ENCODE measurements at regions not wholly inside any gene's neighbourhood (a gene's known extent, or its start where the extent isn't known, plus 50 kb on each side); places are given as distances from the start of the nearest gene placed in this dataset.

- Histone ChIP-seq H3K27ac (ENCODE audit: insufficient read depth in 1 of 2, low read depth in 1 of 2, low read length in 2 of 2, poor library complexity in 1 of 2, severe bottlenecking in 2 of 2) (no peak overlapping the region), H3K27me3 (replicated peaks in 2 of 5; ENCODE audit: control insufficient read depth in 4 of 5, insufficient read depth in 5 of 5, low read length in 4 of 5) (no peaks in the 10 kb centered on the region), H3K36me3 (ENCODE audit: control insufficient read depth in 4 of 4, insufficient read depth in 4 of 4, low read length in 3 of 4) (no peaks in the 10 kb centered on the region), H3K4me3 (ENCODE audit: control insufficient read depth in 1 of 7, extremely low read depth in 1 of 7, insufficient read depth in 4 of 7, low read depth in 2 of 7, low read length in 6 of 7) (no peak overlapping the region), H3K9me3 (ENCODE audit: control extremely low read depth in 1 of 5, control insufficient read depth in 4 of 5, insufficient read depth in 2 of 5, low read depth in 1 of 5, low read length in 4 of 5) (no peaks in the 10 kb centered on the region), H3K4me1 (ENCODE audit: control extremely low read depth in 1 of 4, control insufficient read depth in 4 of 4, insufficient read depth in 4 of 4, low read length in 3 of 4) (no peaks in the 10 kb centered on the region)
- CTCF ChIA-PET = no interaction called here
- no peak for DNase-seq
- POLR2A ChIA-PET = no interaction called here
- 94% methylated on average over 2 of the region's 3 CpGs for WGBS (ENCODE audit: insufficient coverage)
Observed at GRCh38 chr5:153094333-153094732, 396.1 kb upstream of the GRIA1 start.

DNA sequence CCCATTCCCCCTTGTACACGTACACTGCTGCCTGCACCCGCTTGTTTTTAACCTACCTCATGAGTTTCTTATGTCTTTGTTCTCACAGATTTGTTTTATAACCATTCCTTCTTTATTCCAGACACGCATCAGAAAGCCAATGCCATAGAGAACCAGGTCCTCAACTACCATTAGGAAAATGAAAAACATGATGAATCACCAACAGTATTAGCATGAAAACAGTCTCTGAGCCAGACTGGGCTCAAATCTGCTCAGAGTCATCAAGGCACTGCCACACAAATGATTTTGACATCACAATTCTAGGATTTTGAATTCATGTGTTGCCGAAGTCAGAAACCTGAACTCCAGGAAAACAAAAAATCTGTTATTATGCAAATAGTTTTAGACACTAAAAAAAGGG lies 394.1 kb upstream of the GRIA1 start:
- Histone ChIP-seq H3K4me3 (ENCODE audit: control insufficient read depth in 1 of 7, extremely low read depth in 1 of 7, insufficient read depth in 4 of 7, low read depth in 2 of 7, low read length in 6 of 7) (no peak overlapping the region), H3K36me3 (ENCODE audit: control insufficient read depth in 4 of 4, insufficient read depth in 4 of 4, low read length in 3 of 4) (no peaks in the 10 kb centered on the region), H3K4me1 (ENCODE audit: control extremely low read depth in 1 of 4, control insufficient read depth in 4 of 4, insufficient read depth in 4 of 4, low read length in 3 of 4) (no peaks in the 10 kb centered on the region), H3K27ac (ENCODE audit: insufficient read depth in 1 of 2, low read depth in 1 of 2, low read length in 2 of 2, poor library complexity in 1 of 2, severe bottlenecking in 2 of 2) (no peak overlapping the region), H3K9me3 (ENCODE audit: control extremely low read depth in 1 of 5, control insufficient read depth in 4 of 5, insufficient read depth in 2 of 5, low read depth in 1 of 5, low read length in 4 of 5) (no peaks in the 10 kb centered on the region), H3K27me3 (replicated peaks in 2 of 5; ENCODE audit: control insufficient read depth in 4 of 5, insufficient read depth in 5 of 5, low read length in 4 of 5) (no peaks in the 10 kb centered on the region)
- POLR2A ChIA-PET = no interaction called here
- CTCF ChIA-PET = no interaction called here
- WGBS (ENCODE audit: insufficient coverage) = 93% methylated on average over 4 of the region's 4 CpGs
- no peak for DNase-seq

DNA sequence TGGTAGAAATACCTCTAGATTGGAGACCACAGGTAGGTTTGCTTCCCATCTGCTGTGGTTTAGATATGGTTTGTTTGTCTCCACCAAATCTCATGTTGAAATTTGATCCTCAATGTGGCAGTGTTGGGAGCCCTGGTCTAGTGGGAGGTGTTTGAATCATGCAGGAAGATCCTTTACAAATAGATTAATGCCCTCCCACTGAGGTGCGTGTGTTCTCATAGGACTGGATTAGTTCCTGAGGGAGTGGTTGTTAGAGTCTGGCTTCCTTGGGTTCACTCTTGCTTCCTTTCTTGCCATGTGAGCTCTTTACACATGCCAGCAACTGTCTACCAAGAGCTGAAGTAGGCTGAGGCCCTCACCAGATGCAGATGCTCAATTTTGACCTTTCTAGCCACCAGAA lies 391.1 kb upstream of the GRIA1 start:
- Histone ChIP-seq H3K27ac (ENCODE audit: insufficient read depth in 1 of 2, low read depth in 1 of 2, low read length in 2 of 2, poor library complexity in 1 of 2, severe bottlenecking in 2 of 2) (no peak overlapping the region), H3K9me3 (ENCODE audit: control extremely low read depth in 1 of 5, control insufficient read depth in 4 of 5, insufficient read depth in 2 of 5, low read depth in 1 of 5, low read length in 4 of 5) (no peaks in the 10 kb centered on the region), H3K4me3 (ENCODE audit: control insufficient read depth in 1 of 7, extremely low read depth in 1 of 7, insufficient read depth in 4 of 7, low read depth in 2 of 7, low read length in 6 of 7) (no peak overlapping the region), H3K4me1 (ENCODE audit: control extremely low read depth in 1 of 4, control insufficient read depth in 4 of 4, insufficient read depth in 4 of 4, low read length in 3 of 4) (no peaks in the 10 kb centered on the region), H3K36me3 (ENCODE audit: control insufficient read depth in 4 of 4, insufficient read depth in 4 of 4, low read length in 3 of 4) (no peaks in the 10 kb centered on the region), H3K27me3 (replicated peaks in 2 of 5; ENCODE audit: control insufficient read depth in 4 of 5, insufficient read depth in 5 of 5, low read length in 4 of 5) (no peaks in the 10 kb centered on the region)
- CTCF ChIA-PET = no interaction called here
- POLR2A ChIA-PET = no interaction called here
- 67% methylated on average over 1 of the region's 1 CpG for WGBS (ENCODE audit: insufficient coverage)
- DNase-seq = no peak

DNA sequence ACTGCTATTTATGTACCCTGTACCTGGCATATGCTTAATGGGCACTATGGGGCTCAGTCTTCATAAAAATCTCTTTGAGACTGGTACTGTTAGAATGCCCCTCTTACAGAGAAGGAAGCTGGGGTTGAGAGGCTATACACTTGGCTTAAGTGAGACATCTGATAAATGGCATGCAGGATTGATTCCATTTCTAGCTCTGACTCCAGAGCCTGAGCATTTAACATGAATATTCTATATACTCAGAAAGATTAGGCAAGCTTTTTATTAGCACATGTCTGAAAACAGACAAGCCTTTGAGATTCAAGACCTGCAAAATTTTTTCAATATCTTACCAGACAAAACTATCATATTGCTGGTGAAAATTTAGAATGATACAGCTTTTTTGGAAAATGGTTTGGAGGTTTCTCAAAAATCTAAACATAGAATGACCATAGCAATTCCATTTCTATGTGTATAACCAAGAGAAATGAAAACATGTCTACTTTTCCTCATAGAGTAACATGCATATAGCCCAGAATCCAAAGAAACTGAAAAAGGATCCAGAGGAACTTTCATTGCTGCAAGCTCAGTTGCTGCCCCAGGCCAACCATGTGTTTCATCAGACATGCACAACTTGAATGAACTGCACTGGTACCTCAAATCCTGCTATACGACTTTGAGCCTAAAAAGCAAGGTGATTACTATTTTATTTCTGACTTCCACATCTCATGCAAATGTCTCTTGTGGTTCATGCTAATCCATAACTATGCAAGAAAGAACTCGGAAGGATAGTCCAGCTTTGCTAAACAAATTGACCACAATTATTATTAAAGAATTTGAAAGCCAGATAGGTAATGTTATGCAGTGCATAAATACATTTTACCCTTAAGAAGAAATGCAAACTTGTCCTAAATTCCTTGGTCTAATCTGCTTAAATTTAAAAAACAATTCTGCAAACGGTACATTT lies 389.0 kb upstream of the GRIA1 start:
- no peak overlapping the region for H3K27ac ChIP-seq (ENCODE audit: insufficient read depth in 1 of 2, low read depth in 1 of 2, low read length in 2 of 2, poor library complexity in 1 of 2, severe bottlenecking in 2 of 2)
- H3K9me3 ChIP-seq (ENCODE audit: control extremely low read depth in 1 of 5, control insufficient read depth in 4 of 5, insufficient read depth in 2 of 5, low read depth in 1 of 5, low read length in 4 of 5) = no peaks in the 10 kb centered on the region
- 63% methylated on average over 1 of the region's 3 CpGs for WGBS (ENCODE audit: insufficient coverage)
- H3K27me3 ChIP-seq (replicated peaks in 2 of 5; ENCODE audit: control insufficient read depth in 4 of 5, insufficient read depth in 5 of 5, low read length in 4 of 5) = no peaks in the 10 kb centered on the region
- ChIA-PET POLR2A (no interaction called here), CTCF (no interaction called here)
- H3K4me1 ChIP-seq (ENCODE audit: control extremely low read depth in 1 of 4, control insufficient read depth in 4 of 4, insufficient read depth in 4 of 4, low read length in 3 of 4) = no peaks in the 10 kb centered on the region
- no peak overlapping the region for H3K4me3 ChIP-seq (ENCODE audit: control insufficient read depth in 1 of 7, extremely low read depth in 1 of 7, insufficient read depth in 4 of 7, low read depth in 2 of 7, low read length in 6 of 7)
- DNase-seq = no peak
- no peaks in the 10 kb centered on the region for H3K36me3 ChIP-seq (ENCODE audit: control insufficient read depth in 4 of 4, insufficient read depth in 4 of 4, low read length in 3 of 4)

GRCh38 chr5:153116916-153117315 lies 373.6 kb upstream of the GRIA1 start:
- ChIA-PET CTCF (no interaction called here), POLR2A (no interaction called here)
- Histone ChIP-seq H3K27me3 (replicated peaks in 2 of 5; ENCODE audit: control insufficient read depth in 4 of 5, insufficient read depth in 5 of 5, low read length in 4 of 5) (no peaks in the 10 kb centered on the region), H3K27ac (ENCODE audit: insufficient read depth in 1 of 2, low read depth in 1 of 2, low read length in 2 of 2, poor library complexity in 1 of 2, severe bottlenecking in 2 of 2) (no peak overlapping the region), H3K36me3 (ENCODE audit: control insufficient read depth in 4 of 4, insufficient read depth in 4 of 4, low read length in 3 of 4) (no peaks in the 10 kb centered on the region), H3K4me3 (ENCODE audit: control insufficient read depth in 1 of 7, extremely low read depth in 1 of 7, insufficient read depth in 4 of 7, low read depth in 2 of 7, low read length in 6 of 7) (no peak overlapping the region), H3K9me3 (ENCODE audit: control extremely low read depth in 1 of 5, control insufficient read depth in 4 of 5, insufficient read depth in 2 of 5, low read depth in 1 of 5, low read length in 4 of 5) (no peaks in the 10 kb centered on the region), H3K4me1 (ENCODE audit: control extremely low read depth in 1 of 4, control insufficient read depth in 4 of 4, insufficient read depth in 4 of 4, low read length in 3 of 4) (no peaks in the 10 kb centered on the region)
- DNase-seq = no peak
- WGBS (ENCODE audit: insufficient coverage) = no CpG with 5 or more reads among the region's 1 CpG

DNA sequence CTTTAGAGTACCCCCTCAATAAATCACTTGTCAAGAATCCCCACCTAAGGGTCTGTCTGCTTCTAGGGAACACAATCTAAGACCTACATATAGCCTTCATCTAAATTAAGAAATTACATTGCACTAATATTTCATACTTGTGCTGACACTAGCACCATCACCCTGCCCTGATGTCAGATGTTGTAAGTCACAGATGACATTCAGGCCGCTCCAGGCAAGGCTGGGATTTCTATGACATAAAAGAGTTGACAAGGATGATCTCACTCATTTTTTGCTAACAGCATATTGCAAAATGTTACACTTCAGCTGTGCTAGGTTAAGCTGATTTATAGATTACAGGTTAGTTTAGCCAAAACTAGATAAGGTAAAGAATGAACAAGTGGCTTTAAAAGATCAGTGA lies 372.5 kb upstream of the GRIA1 start:
- Histone ChIP-seq H3K36me3 (ENCODE audit: control insufficient read depth in 4 of 4, insufficient read depth in 4 of 4, low read length in 3 of 4) (no peaks in the 10 kb centered on the region), H3K27me3 (replicated peaks in 2 of 5; ENCODE audit: control insufficient read depth in 4 of 5, insufficient read depth in 5 of 5, low read length in 4 of 5) (no peaks in the 10 kb centered on the region), H3K27ac (ENCODE audit: insufficient read depth in 1 of 2, low read depth in 1 of 2, low read length in 2 of 2, poor library complexity in 1 of 2, severe bottlenecking in 2 of 2) (no peak overlapping the region), H3K9me3 (ENCODE audit: control extremely low read depth in 1 of 5, control insufficient read depth in 4 of 5, insufficient read depth in 2 of 5, low read depth in 1 of 5, low read length in 4 of 5) (no peaks in the 10 kb centered on the region), H3K4me3 (ENCODE audit: control insufficient read depth in 1 of 7, extremely low read depth in 1 of 7, insufficient read depth in 4 of 7, low read depth in 2 of 7, low read length in 6 of 7) (no peak overlapping the region), H3K4me1 (ENCODE audit: control extremely low read depth in 1 of 4, control insufficient read depth in 4 of 4, insufficient read depth in 4 of 4, low read length in 3 of 4) (no peaks in the 10 kb centered on the region)
- POLR2A ChIA-PET = no interaction called here
- 71% methylated on average over 1 of the region's 1 CpG for WGBS (ENCODE audit: insufficient coverage)
- DNase-seq = no peak
- CTCF ChIA-PET = no interaction called here

DNA sequence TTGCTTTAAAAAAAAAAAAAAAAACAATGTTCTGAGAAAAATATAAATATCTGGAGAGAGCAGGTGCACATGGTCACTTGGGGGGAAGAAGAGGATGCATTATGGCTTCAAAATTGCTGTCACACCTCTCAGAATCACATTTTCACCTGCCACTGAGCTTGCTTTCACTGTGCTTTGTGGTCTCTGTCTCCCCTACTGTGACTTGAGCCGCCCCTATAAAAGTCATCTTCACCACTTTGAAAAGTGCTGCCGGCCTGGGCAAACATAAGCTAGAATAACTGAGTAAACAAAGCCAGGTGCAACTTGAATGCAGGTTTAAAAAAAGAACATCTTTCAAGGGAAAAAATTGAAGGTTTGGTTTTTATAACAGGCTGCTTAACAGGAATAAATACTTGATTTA lies 368.1 kb upstream of the GRIA1 start:
- CTCF ChIA-PET = no interaction called here
- H3K27ac ChIP-seq (ENCODE audit: insufficient read depth in 1 of 2, low read depth in 1 of 2, low read length in 2 of 2, poor library complexity in 1 of 2, severe bottlenecking in 2 of 2) = no peak overlapping the region
- no peaks in the 10 kb centered on the region for H3K27me3 ChIP-seq (replicated peaks in 2 of 5; ENCODE audit: control insufficient read depth in 4 of 5, insufficient read depth in 5 of 5, low read length in 4 of 5)
- no peak overlapping the region for H3K4me3 ChIP-seq (ENCODE audit: control insufficient read depth in 1 of 7, extremely low read depth in 1 of 7, insufficient read depth in 4 of 7, low read depth in 2 of 7, low read length in 6 of 7)
- POLR2A ChIA-PET = no interaction called here
- no peaks in the 10 kb centered on the region for H3K36me3 ChIP-seq (ENCODE audit: control insufficient read depth in 4 of 4, insufficient read depth in 4 of 4, low read length in 3 of 4)
- no peaks in the 10 kb centered on the region for H3K4me1 ChIP-seq (ENCODE audit: control extremely low read depth in 1 of 4, control insufficient read depth in 4 of 4, insufficient read depth in 4 of 4, low read length in 3 of 4)
- no peak for DNase-seq
- 25% methylated on average over 1 of the region's 2 CpGs for WGBS (ENCODE audit: insufficient coverage)
- no peaks in the 10 kb centered on the region for H3K9me3 ChIP-seq (ENCODE audit: control extremely low read depth in 1 of 5, control insufficient read depth in 4 of 5, insufficient read depth in 2 of 5, low read depth in 1 of 5, low read length in 4 of 5)

Data from common myeloid progenitor, CD34-positive (primary cell).